ENCODE measurements at regions not wholly inside any gene's neighbourhood (a gene's known extent, or its start where the extent isn't known, plus 50 kb on each side); places are given as distances from the start of the nearest gene placed in this dataset.
"Not testable (repeated sequence)": the region's sequence is repeated elsewhere in the genome, so short reads cannot be mapped to it uniquely, and the experiment has no call there.

- peak; percentile 2 for DNase-seq
Measured at GRCh38 chr16:86874141-86874540, 295.8 kb downstream of the FOXL1 start.

- DNase-seq = no peak
Measured at GRCh38 chr16:86876499-86876898, 298.1 kb downstream of the FOXL1 start.

- DNase-seq = no peak
Measured at GRCh38 chr16:86877108-86877507, 298.8 kb downstream of the FOXL1 start.

GRCh38 chr16:86877835-86878234, 299.5 kb downstream of the FOXL1 start:
- DNase-seq = no peak

- no peak for DNase-seq
Measured at GRCh38 chr16:86878236-86879080, 300.1 kb downstream of the FOXL1 start.

GRCh38 chr16:86879268-86879667, 300.9 kb downstream of the FOXL1 start:
- no peak for DNase-seq

- DNase-seq = no peak
Measured at GRCh38 chr16:86880316-86881117, 302.2 kb downstream of the FOXL1 start.

GRCh38 chr16:86881118-86881510, 302.8 kb downstream of the FOXL1 start:
- DNase-seq = no peak

- DNase-seq = no peak
Measured at GRCh38 chr16:86881861-86882273, 303.5 kb downstream of the FOXL1 start.

GRCh38 chr16:86882586-86883280, 304.4 kb downstream of the FOXL1 start:
- DNase-seq = no peak

GRCh38 chr16:86883583-86884389, 305.4 kb downstream of the FOXL1 start:
- no peak for DNase-seq

- DNase-seq = no peak
Measured at GRCh38 chr16:86884390-86884650, 306.0 kb downstream of the FOXL1 start.

- DNase-seq = no peak
Measured at GRCh38 chr16:86885139-86885538, 306.8 kb downstream of the FOXL1 start.

GRCh38 chr16:86886651-86887050, 308.3 kb downstream of the FOXL1 start:
- DNase-seq = no peak

- DNase-seq = no peak
Measured at GRCh38 chr16:86887416-86887815, 309.1 kb downstream of the FOXL1 start.

- DNase-seq = no peak
Measured at GRCh38 chr16:86888231-86889053, 310.1 kb downstream of the FOXL1 start.

- not testable (repeated sequence) for DNase-seq
Measured at GRCh38 chr16:86889054-86889366, 310.7 kb downstream of the FOXL1 start.

- DNase-seq = no peak
Measured at GRCh38 chr16:86889974-86890373, 311.6 kb downstream of the FOXL1 start.

GRCh38 chr16:86891121-86891520, 312.8 kb downstream of the FOXL1 start:
- DNase-seq = no peak

- DNase-seq = no peak
Measured at GRCh38 chr16:86891631-86892030, 313.3 kb downstream of the FOXL1 start.

GRCh38 chr16:86892509-86892908, 314.2 kb downstream of the FOXL1 start:
- DNase-seq = no peak

- no peak for DNase-seq
Measured at GRCh38 chr16:86893506-86893905, 315.2 kb downstream of the FOXL1 start.

Measured in SHP77 treated with DMSO at 0.1 percent for 48 hours (cell line).